C4-2B (cell line): ENCODE measurements at regions not wholly inside any gene's neighbourhood (a gene's known extent, or its start where the extent isn't known, plus 50 kb on each side); places are given as distances from the start of the nearest gene placed in this dataset.

Source experiments
- CTCF ChIP-seq: fragments of 450-650 bp; conservative IDR thresholded peaks from 2 replicates; pipeline ENCODE4 v1.5.1; 2017; ENCODE audit warnings: mild to moderate bottlenecking
- ZFX ChIP-seq: fragments of 450-650 bp; IDR thresholded peaks from 2 replicates; pipeline ENCODE4 v1.6.1; 2017

GRCh38 chr7:25664593-25664992 is 436.3 kb upstream of the NPVF start:
- TF ChIP-seq CTCF (no peak), ZFX (no peak)
